Loucy (cell line): ENCODE measurements at regions not wholly inside any gene's neighbourhood (a gene's known extent, or its start where the extent isn't known, plus 50 kb on each side); places are given as distances from the start of the nearest gene placed in this dataset.

Experiments used
- H2AFZ ChIP-seq: fragments of 200-600 bp; sonication (generic); 2 replicates; pipeline ENCODE4 v1.6.0; 2016; ENCODE audit warnings: antibody characterized with exemption, mild to moderate bottlenecking, low read length, moderate library complexity
- H3F3A ChIP-seq: fragments of 200-600 bp; 2 replicates; pipeline ENCODE4 v1.6.0; 2016; ENCODE audit warnings: antibody characterized with exemption, low read depth, mild to moderate bottlenecking
- H3K27me3 ChIP-seq: fragments of 200-600 bp; sonication (generic); 2 replicates; pipeline ENCODE4 v1.6.1; 2014; ENCODE audit warnings: low read length, mild to moderate bottlenecking; ENCODE audit not compliant: insufficient read depth, poor library complexity, severe bottlenecking
- H3K36me3 ChIP-seq: fragments of 200-600 bp; sonication (generic); 2 replicates; pipeline ENCODE4 v1.6.1; 2016; ENCODE audit warnings: low read length; ENCODE audit not compliant: insufficient read depth
- H3K4me1 ChIP-seq: fragments of 200-600 bp; sonication (generic); 2 replicates; pipeline ENCODE4 v1.5.1; 2014; ENCODE audit warnings: low read length, mild to moderate bottlenecking; ENCODE audit not compliant: insufficient read depth, poor library complexity, severe bottlenecking
- H3K4me2 ChIP-seq: fragments of 200-600 bp; sonication (generic); 2 replicates; pipeline ENCODE4 v1.6.0; 2014; ENCODE audit warnings: antibody characterized with exemption, low read length, low read depth, mild to moderate bottlenecking; ENCODE audit not compliant: poor library complexity, severe bottlenecking
- H3K4me3 ChIP-seq: fragments of 200-600 bp; sonication (generic); 2 replicates; pipeline ENCODE4 v1.5.1; 2014; ENCODE audit warnings: low read length, mild to moderate bottlenecking, mixed read lengths; ENCODE audit not compliant: poor library complexity, severe bottlenecking
- H3K79me2 ChIP-seq: fragments of 200-600 bp; sonication (generic); 2 replicates; pipeline ENCODE4 v1.6.1; 2014; ENCODE audit warnings: low read length; ENCODE audit not compliant: insufficient read depth
- H3K9ac ChIP-seq: fragments of 200-600 bp; sonication (generic); 2 replicates; pipeline ENCODE4 v1.6.0; 2014; ENCODE audit warnings: mild to moderate bottlenecking, low read depth, low read length, moderate library complexity; ENCODE audit not compliant: poor library complexity, severe bottlenecking
- H3K9me2 ChIP-seq: fragments of 200-600 bp; sonication (generic); replicated peaks from 2 replicates; pipeline ENCODE4 v1.6.1; 2016; ENCODE audit warnings: low read depth, low read length, mixed read lengths
- H3K9me3 ChIP-seq: fragments of 200-600 bp; sonication (generic); 2 replicates; pipeline ENCODE4 v1.6.1; 2014; ENCODE audit warnings: mild to moderate bottlenecking, antibody characterized with exemption, low read length, low read depth; ENCODE audit not compliant: insufficient read depth
- H4K20me1 ChIP-seq: fragments of 200-600 bp; sonication (generic); 2 replicates; pipeline ENCODE4 v1.6.0; 2014; ENCODE audit warnings: antibody characterized with exemption, low read length, mild to moderate bottlenecking; ENCODE audit not compliant: insufficient read depth, poor library complexity, severe bottlenecking
- CTCF ChIP-seq: fragments of 200-600 bp; sonication (generic); conservative IDR thresholded peaks from 2 replicates; pipeline ENCODE4 v1.5.1; 2014; ENCODE audit warnings: mild to moderate bottlenecking, antibody characterized with exemption, low read length
- EZH2phosphoT487 ChIP-seq: fragments of 200-600 bp; IDR thresholded peaks from 2 replicates; pipeline ENCODE4 v1.6.1; 2018; ENCODE audit warnings: antibody characterized with exemption, mild to moderate bottlenecking, moderate library complexity, borderline replicate concordance

GRCh38 chr16:62224646-62225209 is 188.5 kb upstream of the CDH8 start:
- no peaks in the 10 kb centered on the region for H3K27me3 ChIP-seq
- no peaks in the 10 kb centered on the region for H4K20me1 ChIP-seq
- no peaks in the 10 kb centered on the region for H3K4me1 ChIP-seq
- no peak for TF ChIP-seq EZH2phosphoT487
- TF ChIP-seq CTCF, result no peak
- H3K9ac ChIP-seq, result no peak overlapping the region
- H3K4me2 ChIP-seq, result no peak overlapping the region
- H2AFZ ChIP-seq, result no peak overlapping the region
- H3K36me3 ChIP-seq, result no peaks in the 10 kb centered on the region
- no peak overlapping the region for H3K4me3 ChIP-seq
- H3K79me2 ChIP-seq, result no peaks in the 10 kb centered on the region
- no peaks in the 10 kb centered on the region for H3K9me2 ChIP-seq
- H3F3A ChIP-seq, result no peaks in the 10 kb centered on the region
- no peaks in the 10 kb centered on the region for H3K9me3 ChIP-seq

- Histone ChIP-seq H3K36me3 (no peaks in the 10 kb centered on the region), H2AFZ (no peak overlapping the region)
- no peak for TF ChIP-seq EZH2phosphoT487
- no peak for TF ChIP-seq CTCF
Observed at GRCh38 chr16:62216837-62217236, 180.6 kb upstream of the CDH8 start.

GRCh38 chr16:62213763-62214162 is 177.5 kb upstream of the CDH8 start:
- no peaks in the 10 kb centered on the region for H3K79me2 ChIP-seq
- no peaks in the 10 kb centered on the region for H3K36me3 ChIP-seq
- no peaks in the 10 kb centered on the region for H3K9me2 ChIP-seq
- no peaks in the 10 kb centered on the region for H3F3A ChIP-seq
- H4K20me1 ChIP-seq, result no peaks in the 10 kb centered on the region
- no peaks in the 10 kb centered on the region for H3K4me1 ChIP-seq
- no peak overlapping the region for H2AFZ ChIP-seq
- no peak overlapping the region for H3K9ac ChIP-seq
- no peaks in the 10 kb centered on the region for H3K9me3 ChIP-seq
- no peak overlapping the region for H3K4me3 ChIP-seq
- no peak for TF ChIP-seq EZH2phosphoT487
- peak; percentile 47; the same call in 1 of the 2 replicates for TF ChIP-seq CTCF
- H3K27me3 ChIP-seq, result no peaks in the 10 kb centered on the region
- no peak overlapping the region for H3K4me2 ChIP-seq

More at GRCh38 chr16:62216837-62217236, 180.6 kb upstream of the CDH8 start:
- H3K4me3 ChIP-seq, result no peak overlapping the region
- no peak overlapping the region for H3K9ac ChIP-seq
- no peak overlapping the region for H3K4me2 ChIP-seq
- no peaks in the 10 kb centered on the region for H3K9me3 ChIP-seq
- H3K4me1 ChIP-seq, result no peaks in the 10 kb centered on the region
- H3F3A ChIP-seq, result no peaks in the 10 kb centered on the region
- H3K27me3 ChIP-seq, result no peaks in the 10 kb centered on the region
- no peaks in the 10 kb centered on the region for H4K20me1 ChIP-seq
- H3K79me2 ChIP-seq, result no peaks in the 10 kb centered on the region
- no peaks in the 10 kb centered on the region for H3K9me2 ChIP-seq
